GM23338 (cell line): ENCODE measurements at regions not wholly inside any gene's neighbourhood (a gene's known extent, or its start where the extent isn't known, plus 50 kb on each side); places are given as distances from the start of the nearest gene placed in this dataset.

Experiments
- ATAC-seq: fragments of 200-7000 bp; cut with Tn5 transposase; 3 replicates; pipeline ENCODE4 v1.9.1; 2020
- DNase-seq: peaks from one replicate; pipeline ENCODE4 v3.0.0-alpha.2; 2015; ENCODE audit warnings: low spot score
- H2AFZ ChIP-seq: fragments of 200-600 bp; sonication (generic); 2 replicates; pipeline ENCODE4 v1.8.0; 2016; ENCODE audit warnings: antibody characterized with exemption, mild to moderate bottlenecking, moderate library complexity
- H3F3A ChIP-seq: fragments of 200-600 bp; sonication (generic); replicated peaks from 2 replicates; pipeline ENCODE4 v1.8.0; 2017; ENCODE audit warnings: antibody characterized with exemption, mixed run types, low read depth
- H3K27ac ChIP-seq: fragments of 200-600 bp; sonication (generic); 2 replicates; pipeline ENCODE4 v1.6.1; 2016; ENCODE audit warnings: low read depth
- H3K27me3 ChIP-seq: fragments of 200-600 bp; sonication (generic); 2 replicates; pipeline ENCODE4 v1.8.0; 2016; ENCODE audit warnings: mild to moderate bottlenecking, mixed run types, moderate library complexity; ENCODE audit not compliant: insufficient read depth
- H3K36me3 ChIP-seq: fragments of 200-600 bp; sonication (generic); 2 replicates; pipeline ENCODE4 v1.8.0; 2016; ENCODE audit warnings: mild to moderate bottlenecking; ENCODE audit not compliant: insufficient read depth
- H3K4me1 ChIP-seq: fragments of 200-600 bp; sonication (generic); 2 replicates; pipeline ENCODE4 v1.8.0; 2016; ENCODE audit warnings: mild to moderate bottlenecking, moderate library complexity; ENCODE audit not compliant: insufficient read depth
- H3K4me2 ChIP-seq: fragments of 200-600 bp; sonication (generic); 2 replicates; pipeline ENCODE4 v1.7.1; 2017; ENCODE audit warnings: mixed run types
- H3K4me3 ChIP-seq: fragments of 200-600 bp; sonication (generic); 2 replicates; pipeline ENCODE4 v1.6.1; 2016; ENCODE audit warnings: mixed run types
- H3K79me2 ChIP-seq: fragments of 200-600 bp; sonication (generic); replicated peaks from 2 replicates; pipeline ENCODE4 v1.8.0; 2017; ENCODE audit warnings: mild to moderate bottlenecking; ENCODE audit not compliant: insufficient read depth
- H3K9me2 ChIP-seq: fragments of 200-600 bp; sonication (generic); 2 replicates; pipeline ENCODE4 v1.8.0; 2017; ENCODE audit not compliant: insufficient read depth
- H4K20me1 ChIP-seq: fragments of 200-600 bp; sonication (generic); replicated peaks from 2 replicates; pipeline ENCODE4 v1.8.0; 2017; ENCODE audit warnings: mild to moderate bottlenecking; ENCODE audit not compliant: insufficient read depth
- H3K27ac Mint-ChIP-seq: 2 replicates; pipeline ENCODE4 v1.8.0; 2020; ENCODE audit warnings: inconsistent platforms, mild to moderate bottlenecking, moderate library complexity, mixed read lengths
- H3K27me3 Mint-ChIP-seq: 3 replicates; pipeline ENCODE4 v1.8.0; 2022; ENCODE audit warnings: low read depth, mild to moderate bottlenecking, moderate library complexity, mixed read lengths, inconsistent platforms; ENCODE audit not compliant: insufficient read depth, poor library complexity
- H3K36me3 Mint-ChIP-seq: 3 replicates; pipeline ENCODE4 v1.8.0; 2021; ENCODE audit warnings: low read depth, mild to moderate bottlenecking, inconsistent platforms, moderate library complexity, mixed read lengths
- H3K4me1 Mint-ChIP-seq: 3 replicates; pipeline ENCODE4 v1.8.0; 2020; ENCODE audit warnings: mild to moderate bottlenecking, inconsistent platforms, mixed read lengths
- H3K4me3 Mint-ChIP-seq: 3 replicates; pipeline ENCODE4 v1.8.0; 2021; ENCODE audit warnings: moderate library complexity, mild to moderate bottlenecking, inconsistent platforms, mixed read lengths
- H3K9me3 Mint-ChIP-seq: 3 replicates; pipeline ENCODE4 v1.8.0; 2020; ENCODE audit warnings: moderate library complexity, mild to moderate bottlenecking, inconsistent platforms, mixed read lengths
- CREB1 ChIP-seq: fragments of 250-450 bp; sonication (Bioruptor Pico); IDR thresholded peaks from 2 replicates; pipeline ENCODE4 v1.5.0; 2020; ENCODE audit warnings: low read depth, mild to moderate bottlenecking, moderate library complexity
- EZH2 ChIP-seq: fragments of 200-600 bp; sonication (generic); IDR thresholded peaks from one replicate; pipeline ENCODE4 v1.8.0; 2017; ENCODE audit warnings: antibody characterized with exemption, mild to moderate bottlenecking, low read depth; ENCODE audit not compliant: unreplicated experiment
- EZH2phosphoT487 ChIP-seq: fragments of 200-600 bp; sonication (generic); IDR thresholded peaks from one replicate; pipeline ENCODE4 v1.8.1; 2018; ENCODE audit warnings: antibody characterized with exemption; ENCODE audit not compliant: unreplicated experiment
- JUNB ChIP-seq: IDR thresholded peaks from one replicate; pipeline ENCODE4 v1.6.1; 2016; ENCODE audit warnings: antibody characterized with exemption; ENCODE audit not compliant: unreplicated experiment
- NANOG ChIP-seq: IDR thresholded peaks from 2 replicates; pipeline ENCODE4 v1.6.1; 2016; ENCODE audit warnings: antibody characterized with exemption, borderline replicate concordance
- POLR2AphosphoS5 ChIP-seq: IDR thresholded peaks from 2 replicates; pipeline ENCODE4 v1.6.1; 2016; ENCODE audit warnings: antibody characterized with exemption, low read depth
- STAT1 ChIP-seq: IDR thresholded peaks from one replicate; pipeline ENCODE4 v1.6.1; 2016; ENCODE audit warnings: antibody characterized with exemption; ENCODE audit not compliant: unreplicated experiment
- ZNF114 ChIP-seq: fragments of 250-450 bp; sonication (Bioruptor Pico); IDR thresholded peaks from 2 replicates; pipeline ENCODE4 v1.5.0; 2020; ENCODE audit warnings: mild to moderate bottlenecking, moderate library complexity
- ZNF331 ChIP-seq: fragments of 250-450 bp; sonication (Bioruptor Pico); IDR thresholded peaks from 2 replicates; pipeline ENCODE4 v1.5.0; 2020; ENCODE audit warnings: low read depth, mild to moderate bottlenecking, moderate library complexity
- TF ChIP-seq, protein P1 (sequence below): fragments of 250-450 bp; sonication (Bioruptor Pico); IDR thresholded peaks from 2 replicates; pipeline ENCODE4 v1.5.0; 2020; ENCODE audit warnings: mild to moderate bottlenecking, moderate library complexity
- TF ChIP-seq, protein P2 (sequence below): IDR thresholded peaks from one replicate; pipeline ENCODE4 v1.6.1; 2018; ENCODE audit warnings: antibody characterized with exemption; ENCODE audit not compliant: unreplicated experiment
- TF ChIP-seq, protein P3 (sequence below): IDR thresholded peaks from 2 replicates; pipeline ENCODE4 v1.6.1; 2016; ENCODE audit warnings: antibody characterized with exemption
- TF ChIP-seq, protein P4 (sequence below), 2 experiments: fragments of 200-600 bp in 1 of 2; sonication (generic) in 1 of 2; conservative IDR thresholded peaks; 2 replicates each; pipeline versions ENCODE4 v1.5.1 to v1.6.1; 2016 to 2017; ENCODE audit warnings: antibody characterized with exemption in 2 of 2, low read depth in 2 of 2, mild to moderate bottlenecking in 2 of 2, moderate library complexity in 1 of 2

DNA sequence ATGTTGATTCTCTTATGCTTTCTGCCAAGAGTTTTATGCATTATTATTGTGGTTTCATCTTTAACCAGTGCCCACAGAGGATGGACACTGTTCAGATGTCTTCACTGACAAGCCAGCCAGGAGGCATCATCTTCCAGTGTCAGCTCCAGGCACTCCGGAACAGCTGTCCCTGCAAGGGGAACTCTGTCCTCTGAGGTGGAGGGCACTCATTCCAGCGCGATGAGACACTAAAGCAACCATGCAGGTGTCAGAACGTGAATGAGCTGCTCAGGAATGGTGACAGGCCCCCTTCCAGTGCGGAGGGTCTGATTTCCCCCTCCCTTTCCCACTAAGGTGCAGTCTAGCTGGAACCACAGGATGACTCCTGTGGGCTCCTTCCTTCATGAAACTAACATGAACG is 117.5 kb downstream of the NOG start:
- H3K79me2 ChIP-seq: no peaks in the 10 kb centered on the region
- no peak overlapping the region for H2AFZ ChIP-seq
- H3K4me1 ChIP-seq: peaks cover 16% of the 10 kb centered on the region
- 0 out of 2 replicates have a peak, but pooled peaks cover 3% of the 10 kb centered on the region for H3K27me3 ChIP-seq
- Mint-ChIP-seq H3K9me3 (no peaks in the 10 kb centered on the region), H3K27me3 (peaks cover 8% of the 10 kb centered on the region), H3K36me3 (no peaks in the 10 kb centered on the region), H3K27ac (no peak overlapping the region), H3K4me3 (no peak overlapping the region), H3K4me1 (peaks cover 20% of the 10 kb centered on the region)
- TF ChIP-seq POLR2AphosphoS5: no peak
- TF ChIP-seq, protein P1, sequence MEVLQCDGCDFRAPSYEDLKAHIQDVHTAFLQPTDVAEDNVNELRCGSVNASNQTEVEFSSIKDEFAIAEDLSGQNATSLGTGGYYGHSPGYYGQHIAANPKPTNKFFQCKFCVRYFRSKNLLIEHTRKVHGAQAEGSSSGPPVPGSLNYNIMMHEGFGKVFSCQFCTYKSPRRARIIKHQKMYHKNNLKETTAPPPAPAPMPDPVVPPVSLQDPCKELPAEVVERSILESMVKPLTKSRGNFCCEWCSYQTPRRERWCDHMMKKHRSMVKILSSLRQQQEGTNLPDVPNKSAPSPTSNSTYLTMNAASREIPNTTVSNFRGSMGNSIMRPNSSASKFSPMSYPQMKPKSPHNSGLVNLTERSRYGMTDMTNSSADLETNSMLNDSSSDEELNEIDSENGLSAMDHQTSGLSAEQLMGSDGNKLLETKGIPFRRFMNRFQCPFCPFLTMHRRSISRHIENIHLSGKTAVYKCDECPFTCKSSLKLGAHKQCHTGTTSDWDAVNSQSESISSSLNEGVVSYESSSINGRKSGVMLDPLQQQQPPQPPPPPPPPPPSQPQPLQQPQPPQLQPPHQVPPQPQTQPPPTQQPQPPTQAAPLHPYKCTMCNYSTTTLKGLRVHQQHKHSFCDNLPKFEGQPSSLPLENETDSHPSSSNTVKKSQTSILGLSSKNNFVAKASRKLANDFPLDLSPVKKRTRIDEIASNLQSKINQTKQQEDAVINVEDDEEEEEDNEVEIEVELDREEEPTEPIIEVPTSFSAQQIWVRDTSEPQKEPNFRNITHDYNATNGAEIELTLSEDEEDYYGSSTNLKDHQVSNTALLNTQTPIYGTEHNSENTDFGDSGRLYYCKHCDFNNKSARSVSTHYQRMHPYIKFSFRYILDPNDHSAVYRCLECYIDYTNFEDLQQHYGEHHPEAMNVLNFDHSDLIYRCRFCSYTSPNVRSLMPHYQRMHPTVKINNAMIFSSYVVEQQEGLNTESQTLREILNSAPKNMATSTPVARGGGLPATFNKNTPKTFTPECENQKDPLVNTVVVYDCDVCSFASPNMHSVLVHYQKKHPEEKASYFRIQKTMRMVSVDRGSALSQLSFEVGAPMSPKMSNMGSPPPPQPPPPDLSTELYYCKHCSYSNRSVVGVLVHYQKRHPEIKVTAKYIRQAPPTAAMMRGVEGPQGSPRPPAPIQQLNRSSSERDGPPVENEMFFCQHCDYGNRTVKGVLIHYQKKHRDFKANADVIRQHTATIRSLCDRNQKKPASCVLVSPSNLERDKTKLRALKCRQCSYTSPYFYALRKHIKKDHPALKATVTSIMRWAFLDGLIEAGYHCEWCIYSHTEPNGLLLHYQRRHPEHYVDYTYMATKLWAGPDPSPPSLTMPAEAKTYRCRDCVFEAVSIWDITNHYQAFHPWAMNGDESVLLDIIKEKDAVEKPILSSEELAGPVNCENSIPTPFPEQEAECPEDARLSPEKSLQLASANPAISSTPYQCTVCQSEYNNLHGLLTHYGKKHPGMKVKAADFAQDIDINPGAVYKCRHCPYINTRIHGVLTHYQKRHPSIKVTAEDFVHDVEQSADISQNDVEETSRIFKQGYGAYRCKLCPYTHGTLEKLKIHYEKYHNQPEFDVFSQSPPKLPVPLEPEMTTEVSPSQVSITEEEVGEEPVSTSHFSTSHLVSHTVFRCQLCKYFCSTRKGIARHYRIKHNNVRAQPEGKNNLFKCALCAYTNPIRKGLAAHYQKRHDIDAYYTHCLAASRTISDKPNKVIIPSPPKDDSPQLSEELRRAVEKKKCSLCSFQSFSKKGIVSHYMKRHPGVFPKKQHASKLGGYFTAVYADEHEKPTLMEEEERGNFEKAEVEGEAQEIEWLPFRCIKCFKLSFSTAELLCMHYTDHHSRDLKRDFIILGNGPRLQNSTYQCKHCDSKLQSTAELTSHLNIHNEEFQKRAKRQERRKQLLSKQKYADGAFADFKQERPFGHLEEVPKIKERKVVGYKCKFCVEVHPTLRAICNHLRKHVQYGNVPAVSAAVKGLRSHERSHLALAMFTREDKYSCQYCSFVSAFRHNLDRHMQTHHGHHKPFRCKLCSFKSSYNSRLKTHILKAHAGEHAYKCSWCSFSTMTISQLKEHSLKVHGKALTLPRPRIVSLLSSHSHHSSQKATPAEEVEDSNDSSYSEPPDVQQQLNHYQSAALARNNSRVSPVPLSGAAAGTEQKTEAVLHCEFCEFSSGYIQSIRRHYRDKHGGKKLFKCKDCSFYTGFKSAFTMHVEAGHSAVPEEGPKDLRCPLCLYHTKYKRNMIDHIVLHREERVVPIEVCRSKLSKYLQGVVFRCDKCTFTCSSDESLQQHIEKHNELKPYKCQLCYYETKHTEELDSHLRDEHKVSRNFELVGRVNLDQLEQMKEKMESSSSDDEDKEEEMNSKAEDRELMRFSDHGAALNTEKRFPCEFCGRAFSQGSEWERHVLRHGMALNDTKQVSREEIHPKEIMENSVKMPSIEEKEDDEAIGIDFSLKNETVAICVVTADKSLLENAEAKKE (CRISPR knock-in tag): no peak
- no peak for TF ChIP-seq EZH2phosphoT487
- TF ChIP-seq, protein P2, sequence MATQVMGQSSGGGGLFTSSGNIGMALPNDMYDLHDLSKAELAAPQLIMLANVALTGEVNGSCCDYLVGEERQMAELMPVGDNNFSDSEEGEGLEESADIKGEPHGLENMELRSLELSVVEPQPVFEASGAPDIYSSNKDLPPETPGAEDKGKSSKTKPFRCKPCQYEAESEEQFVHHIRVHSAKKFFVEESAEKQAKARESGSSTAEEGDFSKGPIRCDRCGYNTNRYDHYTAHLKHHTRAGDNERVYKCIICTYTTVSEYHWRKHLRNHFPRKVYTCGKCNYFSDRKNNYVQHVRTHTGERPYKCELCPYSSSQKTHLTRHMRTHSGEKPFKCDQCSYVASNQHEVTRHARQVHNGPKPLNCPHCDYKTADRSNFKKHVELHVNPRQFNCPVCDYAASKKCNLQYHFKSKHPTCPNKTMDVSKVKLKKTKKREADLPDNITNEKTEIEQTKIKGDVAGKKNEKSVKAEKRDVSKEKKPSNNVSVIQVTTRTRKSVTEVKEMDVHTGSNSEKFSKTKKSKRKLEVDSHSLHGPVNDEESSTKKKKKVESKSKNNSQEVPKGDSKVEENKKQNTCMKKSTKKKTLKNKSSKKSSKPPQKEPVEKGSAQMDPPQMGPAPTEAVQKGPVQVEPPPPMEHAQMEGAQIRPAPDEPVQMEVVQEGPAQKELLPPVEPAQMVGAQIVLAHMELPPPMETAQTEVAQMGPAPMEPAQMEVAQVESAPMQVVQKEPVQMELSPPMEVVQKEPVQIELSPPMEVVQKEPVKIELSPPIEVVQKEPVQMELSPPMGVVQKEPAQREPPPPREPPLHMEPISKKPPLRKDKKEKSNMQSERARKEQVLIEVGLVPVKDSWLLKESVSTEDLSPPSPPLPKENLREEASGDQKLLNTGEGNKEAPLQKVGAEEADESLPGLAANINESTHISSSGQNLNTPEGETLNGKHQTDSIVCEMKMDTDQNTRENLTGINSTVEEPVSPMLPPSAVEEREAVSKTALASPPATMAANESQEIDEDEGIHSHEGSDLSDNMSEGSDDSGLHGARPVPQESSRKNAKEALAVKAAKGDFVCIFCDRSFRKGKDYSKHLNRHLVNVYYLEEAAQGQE: no peak
- no peak for TF ChIP-seq ZNF331 (CRISPR knock-in tag)
- TF ChIP-seq, protein P3, sequence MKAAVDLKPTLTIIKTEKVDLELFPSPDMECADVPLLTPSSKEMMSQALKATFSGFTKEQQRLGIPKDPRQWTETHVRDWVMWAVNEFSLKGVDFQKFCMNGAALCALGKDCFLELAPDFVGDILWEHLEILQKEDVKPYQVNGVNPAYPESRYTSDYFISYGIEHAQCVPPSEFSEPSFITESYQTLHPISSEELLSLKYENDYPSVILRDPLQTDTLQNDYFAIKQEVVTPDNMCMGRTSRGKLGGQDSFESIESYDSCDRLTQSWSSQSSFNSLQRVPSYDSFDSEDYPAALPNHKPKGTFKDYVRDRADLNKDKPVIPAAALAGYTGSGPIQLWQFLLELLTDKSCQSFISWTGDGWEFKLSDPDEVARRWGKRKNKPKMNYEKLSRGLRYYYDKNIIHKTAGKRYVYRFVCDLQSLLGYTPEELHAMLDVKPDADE: no peak
- no peak for TF ChIP-seq EZH2
- no peak for TF ChIP-seq STAT1
- TF ChIP-seq JUNB: no peak
- TF ChIP-seq CREB1: no peak
- no peak for TF ChIP-seq ZNF114 (CRISPR knock-in tag)
- TF ChIP-seq, protein P4, sequence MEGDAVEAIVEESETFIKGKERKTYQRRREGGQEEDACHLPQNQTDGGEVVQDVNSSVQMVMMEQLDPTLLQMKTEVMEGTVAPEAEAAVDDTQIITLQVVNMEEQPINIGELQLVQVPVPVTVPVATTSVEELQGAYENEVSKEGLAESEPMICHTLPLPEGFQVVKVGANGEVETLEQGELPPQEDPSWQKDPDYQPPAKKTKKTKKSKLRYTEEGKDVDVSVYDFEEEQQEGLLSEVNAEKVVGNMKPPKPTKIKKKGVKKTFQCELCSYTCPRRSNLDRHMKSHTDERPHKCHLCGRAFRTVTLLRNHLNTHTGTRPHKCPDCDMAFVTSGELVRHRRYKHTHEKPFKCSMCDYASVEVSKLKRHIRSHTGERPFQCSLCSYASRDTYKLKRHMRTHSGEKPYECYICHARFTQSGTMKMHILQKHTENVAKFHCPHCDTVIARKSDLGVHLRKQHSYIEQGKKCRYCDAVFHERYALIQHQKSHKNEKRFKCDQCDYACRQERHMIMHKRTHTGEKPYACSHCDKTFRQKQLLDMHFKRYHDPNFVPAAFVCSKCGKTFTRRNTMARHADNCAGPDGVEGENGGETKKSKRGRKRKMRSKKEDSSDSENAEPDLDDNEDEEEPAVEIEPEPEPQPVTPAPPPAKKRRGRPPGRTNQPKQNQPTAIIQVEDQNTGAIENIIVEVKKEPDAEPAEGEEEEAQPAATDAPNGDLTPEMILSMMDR (conservative IDR thresholded peaks at IDR 0.05; ENCODE audit: low read depth in 2 of 2): no peak
- TF ChIP-seq NANOG: no peak
- no peak overlapping the region for H3K27ac ChIP-seq
- no peak overlapping the region for H3K4me2 ChIP-seq
- DNase-seq (no peak), ATAC-seq (no peak)
- H4K20me1 ChIP-seq: no peaks in the 10 kb centered on the region
- H3K36me3 ChIP-seq: no peaks in the 10 kb centered on the region
- no peaks in the 10 kb centered on the region for H3F3A ChIP-seq
- no peak overlapping the region for H3K4me3 ChIP-seq
- no peaks in the 10 kb centered on the region for H3K9me2 ChIP-seq
